Fibroblast of lung (primary cell): ENCODE measurements at regions not wholly inside any gene's neighbourhood (a gene's known extent, or its start where the extent isn't known, plus 50 kb on each side); places are given as distances from the start of the nearest gene placed in this dataset.

Experiments
- DNase-seq, 2 donors: peaks; one replicate each; pipeline versions ENCODE4 v3.0.0 to v3.0.0-alpha.2; 2010; ENCODE audit warnings: low read depth in 2 of 2
- H2AFZ ChIP-seq: 2 replicates; pipeline ENCODE4 v1.5.1; 2012; ENCODE audit warnings: low read length, control low read depth, inconsistent platforms
- H3K27ac ChIP-seq: 2 replicates; pipeline ENCODE4 v1.5.1; 2011; ENCODE audit warnings: low read length, control low read depth; ENCODE audit not compliant: insufficient read depth
- H3K27me3 ChIP-seq: 2 replicates; pipeline ENCODE4 v1.5.1; 2011; ENCODE audit warnings: mild to moderate bottlenecking, low read length; ENCODE audit not compliant: control insufficient read depth, insufficient read depth
- H3K36me3 ChIP-seq: 2 replicates; pipeline ENCODE4 v1.5.1; 2011; ENCODE audit warnings: low read length; ENCODE audit not compliant: control insufficient read depth, insufficient read depth
- H3K4me1 ChIP-seq: 2 replicates; pipeline ENCODE4 v1.5.1; 2011; ENCODE audit warnings: low read length; ENCODE audit not compliant: control insufficient read depth, insufficient read depth; ENCODE audit errors: extremely low read depth
- H3K4me2 ChIP-seq: 2 replicates; pipeline ENCODE4 v1.5.1; 2011; ENCODE audit warnings: low read length, control low read depth; ENCODE audit not compliant: insufficient read depth; ENCODE audit errors: extremely low read depth
- H3K4me3 ChIP-seq, 4 experiments: fragments of 200-600 bp in 1 of 4; sonication (generic) in 1 of 4; replicated peaks in 1 of 4; 2 replicates each; pipeline ENCODE4 v1.5.1; 2011 to 2016; ENCODE audit warnings: low read length in 4 of 4, low read depth in 3 of 4, mild to moderate bottlenecking in 3 of 4, control low read depth in 2 of 4, inconsistent platforms in 1 of 4, mixed read lengths in 1 of 4; ENCODE audit not compliant: insufficient read depth in 1 of 4; ENCODE audit errors: control extremely low read depth in 1 of 4
- H3K79me2 ChIP-seq: 2 replicates; pipeline ENCODE4 v1.5.1; 2012; ENCODE audit warnings: mild to moderate bottlenecking, low read length, inconsistent platforms; ENCODE audit not compliant: control insufficient read depth, insufficient read depth
- H3K9ac ChIP-seq: 2 replicates; pipeline ENCODE4 v1.5.1; 2011; ENCODE audit warnings: mild to moderate bottlenecking, low read length, control low read depth; ENCODE audit not compliant: insufficient read depth
- H3K9me3 ChIP-seq: 2 replicates; pipeline ENCODE4 v1.5.1; 2012; ENCODE audit warnings: low read depth, low read length; ENCODE audit not compliant: control insufficient read depth, insufficient read depth
- H4K20me1 ChIP-seq: 2 replicates; pipeline ENCODE4 v1.5.1; 2011; ENCODE audit warnings: low read length; ENCODE audit not compliant: control insufficient read depth, insufficient read depth; ENCODE audit errors: extremely low read depth
- CTCF ChIP-seq, 2 donors: IDR thresholded peaks in 1 of 2; conservative IDR thresholded peaks in 1 of 2; 1 replicate in 1 of 2; 2 replicates in 1 of 2; pipeline ENCODE4 v1.5.1; 2011 to 2012; ENCODE audit warnings: low read length in 2 of 2, control low read depth in 1 of 2, inconsistent platforms in 1 of 2, low read depth in 1 of 2, mild to moderate bottlenecking in 1 of 2
- EZH2 ChIP-seq: IDR thresholded peaks from 2 replicates; pipeline ENCODE4 v1.5.1; 2012; ENCODE audit warnings: low read length, control low read depth, mild to moderate bottlenecking; ENCODE audit errors: missing control alignments

GRCh38 chr4:41318839-41319530 is 62.3 kb downstream of the UCHL1 start:
- H3K79me2 ChIP-seq = no peaks in the 10 kb centered on the region
- H3K4me3 ChIP-seq = no peak overlapping the region
- H3K36me3 ChIP-seq = no peaks in the 10 kb centered on the region
- no peak overlapping the region for H2AFZ ChIP-seq
- H4K20me1 ChIP-seq = no peaks in the 10 kb centered on the region
- peak in 1 of 2 donors; percentile 5 for DNase-seq
- H3K4me1 ChIP-seq = no peaks in the 10 kb centered on the region
- no peak overlapping the region for H3K9ac ChIP-seq
- no peak overlapping the region for H3K27ac ChIP-seq
- no peaks in the 10 kb centered on the region for H3K27me3 ChIP-seq
- TF ChIP-seq CTCF (conservative IDR thresholded peaks at IDR 0.05 in 1 of 2, IDR thresholded peaks at IDR 0.05 in 1 of 2; ENCODE audit: low read depth in 1 of 2, low read length in 2 of 2) = no peak
- TF ChIP-seq EZH2 = no peak
- no peak overlapping the region for H3K4me2 ChIP-seq
- no peaks in the 10 kb centered on the region for H3K9me3 ChIP-seq

- H3K27ac ChIP-seq = no peak overlapping the region
- no peaks in the 10 kb centered on the region for H3K36me3 ChIP-seq
- H3K4me2 ChIP-seq = no peak overlapping the region
- H4K20me1 ChIP-seq = no peaks in the 10 kb centered on the region
- no peaks in the 10 kb centered on the region for H3K4me1 ChIP-seq
- H3K9me3 ChIP-seq = no peaks in the 10 kb centered on the region
- H2AFZ ChIP-seq = no peak overlapping the region
- H3K4me3 ChIP-seq = no peak overlapping the region
- H3K27me3 ChIP-seq = no peaks in the 10 kb centered on the region
- no peak overlapping the region for H3K9ac ChIP-seq
- DNase-seq = peak in 1 of 2 donors; percentile 30
- TF ChIP-seq CTCF (conservative IDR thresholded peaks at IDR 0.05 in 1 of 2, IDR thresholded peaks at IDR 0.05 in 1 of 2; ENCODE audit: low read depth in 1 of 2, low read length in 2 of 2) (no peak), EZH2 (no peak)
- H3K79me2 ChIP-seq = no peaks in the 10 kb centered on the region
Measured at GRCh38 chr4:41319553-41319952, 62.8 kb downstream of the UCHL1 start.

- no peak overlapping the region for H2AFZ ChIP-seq
- H3K9ac ChIP-seq = no peak overlapping the region
- H3K27me3 ChIP-seq = no peaks in the 10 kb centered on the region
- no peaks in the 10 kb centered on the region for H3K36me3 ChIP-seq
- H3K4me1 ChIP-seq = no peaks in the 10 kb centered on the region
- no peak for TF ChIP-seq CTCF (conservative IDR thresholded peaks at IDR 0.05 in 1 of 2, IDR thresholded peaks at IDR 0.05 in 1 of 2; ENCODE audit: low read depth in 1 of 2, low read length in 2 of 2)
- no peak for TF ChIP-seq EZH2
- DNase-seq = peak in 1 of 2 donors; percentile 6
- H3K27ac ChIP-seq = no peak overlapping the region
- no peaks in the 10 kb centered on the region for H3K9me3 ChIP-seq
- H3K4me2 ChIP-seq = no peak overlapping the region
- H3K79me2 ChIP-seq = no peaks in the 10 kb centered on the region
- H4K20me1 ChIP-seq = no peaks in the 10 kb centered on the region
- H3K4me3 ChIP-seq = no peak overlapping the region
Measured at GRCh38 chr4:41320278-41320677, 63.5 kb downstream of the UCHL1 start.
